K562 (cell line): ENCODE measurements at regions not wholly inside any gene's neighbourhood (a gene's known extent, or its start where the extent isn't known, plus 50 kb on each side); places are given as distances from the start of the nearest gene placed in this dataset.

Experiments
- CREM ChIP-seq: IDR thresholded peaks from 2 replicates; pipeline ENCODE4 v1.6.1; 2014; ENCODE audit warnings: antibody characterized with exemption, low read depth
- KDM1A ChIP-seq, 2 experiments: fragments of 450-650 bp; IDR thresholded peaks; 2 replicates each; pipeline ENCODE4 v1.6.1; 2016; ENCODE audit warnings: mild to moderate bottlenecking in 2 of 2
- SMC3 ChIP-seq: conservative IDR thresholded peaks from 2 replicates; pipeline ENCODE4 v1.6.1; 2011; ENCODE audit warnings: low read depth, low read length, improper control_type of control experiment; ENCODE audit not compliant: insufficient read depth
- TF ChIP-seq, protein P1 (sequence below): sonication (generic); formaldehyde crosslinking; IDR thresholded peaks from 2 replicates; pipeline ENCODE4 v1.8.1; 2022; ENCODE audit warnings: missing genetic modification reagents
- TF ChIP-seq, protein P2 (sequence below), 3 experiments: IDR thresholded peaks in 2 of 3; conservative IDR thresholded peaks in 1 of 3; 2 replicates each; pipeline ENCODE4 v1.5.1; 2011 to 2012; ENCODE audit warnings: low read length in 3 of 3, mild to moderate bottlenecking in 3 of 3, control low read depth in 2 of 3, improper control_type of control experiment in 1 of 3, inconsistent platforms in 1 of 3, low read depth in 1 of 3, mixed read lengths in 1 of 3, moderate library complexity in 1 of 3; ENCODE audit not compliant: insufficient read depth in 2 of 3

GRCh38 chrX:147485207-147485606, 426.5 kb upstream of the FMR1 start:
- TF ChIP-seq, protein P1, sequence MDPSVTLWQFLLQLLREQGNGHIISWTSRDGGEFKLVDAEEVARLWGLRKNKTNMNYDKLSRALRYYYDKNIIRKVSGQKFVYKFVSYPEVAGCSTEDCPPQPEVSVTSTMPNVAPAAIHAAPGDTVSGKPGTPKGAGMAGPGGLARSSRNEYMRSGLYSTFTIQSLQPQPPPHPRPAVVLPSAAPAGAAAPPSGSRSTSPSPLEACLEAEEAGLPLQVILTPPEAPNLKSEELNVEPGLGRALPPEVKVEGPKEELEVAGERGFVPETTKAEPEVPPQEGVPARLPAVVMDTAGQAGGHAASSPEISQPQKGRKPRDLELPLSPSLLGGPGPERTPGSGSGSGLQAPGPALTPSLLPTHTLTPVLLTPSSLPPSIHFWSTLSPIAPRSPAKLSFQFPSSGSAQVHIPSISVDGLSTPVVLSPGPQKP = no peak
- no peak for TF ChIP-seq CREM
- TF ChIP-seq, protein P2, sequence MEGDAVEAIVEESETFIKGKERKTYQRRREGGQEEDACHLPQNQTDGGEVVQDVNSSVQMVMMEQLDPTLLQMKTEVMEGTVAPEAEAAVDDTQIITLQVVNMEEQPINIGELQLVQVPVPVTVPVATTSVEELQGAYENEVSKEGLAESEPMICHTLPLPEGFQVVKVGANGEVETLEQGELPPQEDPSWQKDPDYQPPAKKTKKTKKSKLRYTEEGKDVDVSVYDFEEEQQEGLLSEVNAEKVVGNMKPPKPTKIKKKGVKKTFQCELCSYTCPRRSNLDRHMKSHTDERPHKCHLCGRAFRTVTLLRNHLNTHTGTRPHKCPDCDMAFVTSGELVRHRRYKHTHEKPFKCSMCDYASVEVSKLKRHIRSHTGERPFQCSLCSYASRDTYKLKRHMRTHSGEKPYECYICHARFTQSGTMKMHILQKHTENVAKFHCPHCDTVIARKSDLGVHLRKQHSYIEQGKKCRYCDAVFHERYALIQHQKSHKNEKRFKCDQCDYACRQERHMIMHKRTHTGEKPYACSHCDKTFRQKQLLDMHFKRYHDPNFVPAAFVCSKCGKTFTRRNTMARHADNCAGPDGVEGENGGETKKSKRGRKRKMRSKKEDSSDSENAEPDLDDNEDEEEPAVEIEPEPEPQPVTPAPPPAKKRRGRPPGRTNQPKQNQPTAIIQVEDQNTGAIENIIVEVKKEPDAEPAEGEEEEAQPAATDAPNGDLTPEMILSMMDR (IDR thresholded peaks at IDR 0.05 in 2 of 3, conservative IDR thresholded peaks at IDR 0.05 in 1 of 3; ENCODE audit: insufficient read depth in 2 of 3, low read depth in 1 of 3, low read length in 3 of 3) = no peak
- no peak for TF ChIP-seq KDM1A (IDR thresholded peaks at IDR 0.05)
- no peak for TF ChIP-seq SMC3
